GM19240 (cell line): ENCODE measurements at regions not wholly inside any gene's neighbourhood (a gene's known extent, or its start where the extent isn't known, plus 50 kb on each side); places are given as distances from the start of the nearest gene placed in this dataset.

Experiments
- DNase-seq: peaks from one replicate; pipeline ENCODE4 v3.0.0; 2011; ENCODE audit warnings: low spot score; ENCODE audit not compliant: insufficient read length

GRCh38 chr20:24813936-24814335 is 135.1 kb upstream of the CST7 start:
- no peak for DNase-seq

- DNase-seq = no peak
These were observed 134.4 kb upstream of the CST7 start for GRCh38 chr20:24814556-24815195.

- no peak for DNase-seq
These were observed 133.8 kb upstream of the CST7 start for GRCh38 chr20:24815196-24815815.

GRCh38 chr20:24815931-24816330 is 133.1 kb upstream of the CST7 start:
- no peak for DNase-seq

- DNase-seq = no peak
These were observed 132.6 kb upstream of the CST7 start for GRCh38 chr20:24816431-24816830.

- no peak for DNase-seq
These were observed 132.2 kb upstream of the CST7 start for GRCh38 chr20:24816907-24817306.

GRCh38 chr20:24817351-24817750 is 131.7 kb upstream of the CST7 start:
- DNase-seq = no peak

GRCh38 chr20:24818056-24818455 is 131.0 kb upstream of the CST7 start:
- DNase-seq = no peak

GRCh38 chr20:24819331-24819965 is 129.6 kb upstream of the CST7 start:
- no peak for DNase-seq

GRCh38 chr20:24820345-24820744 is 128.7 kb upstream of the CST7 start:
- no peak for DNase-seq

GRCh38 chr20:24821391-24821790 is 127.7 kb upstream of the CST7 start:
- DNase-seq = no peak

- no peak for DNase-seq
These were observed 125.8 kb upstream of the CST7 start for GRCh38 chr20:24823176-24823784.

- DNase-seq = no peak
These were observed 124.9 kb upstream of the CST7 start for GRCh38 chr20:24823989-24824693.

GRCh38 chr20:24825591-24825990 is 123.5 kb upstream of the CST7 start:
- DNase-seq = no peak

- no peak for DNase-seq
These were observed 121.3 kb upstream of the CST7 start for GRCh38 chr20:24827603-24828295.

- no peak for DNase-seq
These were observed 119.9 kb upstream of the CST7 start for GRCh38 chr20:24828992-24829648.

GRCh38 chr20:24829649-24830370 is 119.3 kb upstream of the CST7 start:
- DNase-seq = no peak

GRCh38 chr20:24830649-24831048 is 118.4 kb upstream of the CST7 start:
- DNase-seq = no peak

- DNase-seq = no peak
These were observed 117.8 kb upstream of the CST7 start for GRCh38 chr20:24831232-24831631.

- no peak for DNase-seq
These were observed 116.6 kb upstream of the CST7 start for GRCh38 chr20:24832518-24832917.
